Hepatocyte (in vitro differentiated cells): ENCODE measurements at regions not wholly inside any gene's neighbourhood (a gene's known extent, or its start where the extent isn't known, plus 50 kb on each side); places are given as distances from the start of the nearest gene placed in this dataset.

Source experiments
- DNase-seq: peaks from one replicate; pipeline ENCODE4 v3.0.0-alpha.2; 2016; ENCODE audit warnings: low spot score
- H2AFZ ChIP-seq: fragments of 200-600 bp; sonication (generic); 2 replicates; pipeline ENCODE4 v1.6.0; 2016; ENCODE audit warnings: antibody characterized with exemption, mild to moderate bottlenecking
- H3K27ac ChIP-seq: fragments of 200-600 bp; sonication (generic); 2 replicates; pipeline ENCODE4 v1.5.1; 2016; ENCODE audit warnings: mild to moderate bottlenecking
- H3K27me3 ChIP-seq: fragments of 200-600 bp; sonication (generic); 2 replicates; pipeline ENCODE4 v1.6.1; 2016
- H3K36me3 ChIP-seq: fragments of 200-600 bp; sonication (generic); replicated peaks from 2 replicates; pipeline ENCODE4 v1.5.1; 2016; ENCODE audit warnings: low read depth; ENCODE audit not compliant: insufficient read depth
- H3K4me1 ChIP-seq: fragments of 200-600 bp; sonication (generic); 2 replicates; pipeline ENCODE4 v1.5.1; 2016; ENCODE audit warnings: mild to moderate bottlenecking, moderate library complexity; ENCODE audit not compliant: insufficient read depth
- H3K4me2 ChIP-seq: fragments of 200-600 bp; sonication (generic); 2 replicates; pipeline ENCODE4 v1.6.0; 2016
- H3K4me3 ChIP-seq: fragments of 200-600 bp; sonication (generic); 2 replicates; pipeline ENCODE4 v1.5.1; 2016; ENCODE audit warnings: mild to moderate bottlenecking
- H3K79me2 ChIP-seq: fragments of 200-600 bp; sonication (generic); 2 replicates; pipeline ENCODE4 v1.6.0; 2017; ENCODE audit warnings: mild to moderate bottlenecking
- H3K9me2 ChIP-seq: fragments of 200-600 bp; sonication (generic); replicated peaks from 2 replicates; pipeline ENCODE4 v1.6.0; 2017; ENCODE audit warnings: mild to moderate bottlenecking; ENCODE audit not compliant: insufficient read depth
- H3K9me3 ChIP-seq: fragments of 200-600 bp; sonication (generic); 2 replicates; pipeline ENCODE4 v1.5.1; 2016; ENCODE audit warnings: low read depth, mild to moderate bottlenecking
- H4K20me1 ChIP-seq: fragments of 200-600 bp; sonication (generic); 2 replicates; pipeline ENCODE4 v1.6.0; 2016; ENCODE audit warnings: mild to moderate bottlenecking; ENCODE audit not compliant: insufficient read depth, poor library complexity, severe bottlenecking
- EZH2 ChIP-seq: fragments of 200-600 bp; sonication (generic); IDR thresholded peaks from 2 replicates; pipeline ENCODE4 v1.6.1; 2016; ENCODE audit warnings: antibody characterized with exemption, mild to moderate bottlenecking, borderline replicate concordance
- EZH2phosphoT487 ChIP-seq: fragments of 200-600 bp; sonication (generic); IDR thresholded peaks from one replicate; pipeline ENCODE4 v1.6.1; 2018; ENCODE audit warnings: antibody characterized with exemption, mild to moderate bottlenecking, low read depth, moderate library complexity; ENCODE audit not compliant: unreplicated experiment, severe bottlenecking
- WGBS: methylation state at CpG from one replicate; pipeline ENCODE4 v1.1.6; 2016; ENCODE audit warnings: low lambda C conversion rate; ENCODE audit errors: missing lambda C conversion rate; 5-methylcytosine and 5-hydroxymethylcytosine counted together
- TF ChIP-seq, protein P1 (sequence below): fragments of 200-600 bp; sonication (generic); IDR thresholded peaks from 2 replicates; pipeline ENCODE4 v1.5.1; 2016; ENCODE audit warnings: antibody characterized with exemption, mild to moderate bottlenecking; ENCODE audit not compliant: poor library complexity

DNA sequence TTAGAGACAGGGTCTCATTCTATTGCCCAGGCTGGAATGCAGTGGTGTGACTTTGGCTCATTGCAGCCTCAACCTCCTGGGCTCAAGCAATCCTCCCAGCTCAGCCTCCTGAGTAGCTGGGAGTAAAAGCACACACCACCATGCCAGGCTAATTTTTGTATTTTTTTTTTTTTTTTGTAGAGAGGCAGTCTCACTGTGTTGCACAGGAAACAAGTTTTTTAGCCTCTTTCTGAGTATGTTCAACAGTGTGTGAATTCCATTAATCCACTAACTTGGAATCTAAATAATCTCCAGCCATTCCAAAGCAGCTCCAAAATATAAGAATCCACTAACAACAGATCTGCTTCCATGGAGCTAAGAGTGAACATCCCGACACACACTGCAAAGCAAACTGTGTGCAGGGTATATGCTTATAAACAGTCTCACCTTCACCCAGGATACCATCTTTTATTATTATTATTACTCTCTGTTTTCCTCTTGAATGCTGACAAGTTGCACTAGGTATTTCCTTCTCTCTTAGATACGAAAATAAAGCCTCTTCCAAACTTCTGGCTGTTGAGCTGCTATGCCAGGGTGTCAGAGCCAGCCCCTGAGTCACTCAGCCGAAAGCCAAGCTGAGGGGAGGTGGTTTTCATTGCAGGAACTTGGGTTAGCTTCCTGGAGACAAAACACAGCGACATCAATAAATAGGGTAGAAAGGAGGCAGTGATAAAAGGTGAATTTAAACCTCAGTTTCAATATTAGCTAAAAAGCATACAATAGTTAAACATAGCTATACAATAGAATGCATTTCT is 264.9 kb downstream of the HIVEP2 start:
- WGBS, result 78% methylated on average over 4 of the region's 4 CpGs
- Histone ChIP-seq H3K4me2 (no peak overlapping the region), H3K27me3 (no peaks in the 10 kb centered on the region), H3K36me3 (no peaks in the 10 kb centered on the region), H3K4me3 (no peak overlapping the region), H3K9me3 (no peaks in the 10 kb centered on the region), H4K20me1 (no peaks in the 10 kb centered on the region), H3K9me2 (no peaks in the 10 kb centered on the region), H3K79me2 (no peaks in the 10 kb centered on the region), H3K4me1 (no peaks in the 10 kb centered on the region), H3K27ac (no peak overlapping the region), H2AFZ (no peak overlapping the region)
- TF ChIP-seq, protein P1, sequence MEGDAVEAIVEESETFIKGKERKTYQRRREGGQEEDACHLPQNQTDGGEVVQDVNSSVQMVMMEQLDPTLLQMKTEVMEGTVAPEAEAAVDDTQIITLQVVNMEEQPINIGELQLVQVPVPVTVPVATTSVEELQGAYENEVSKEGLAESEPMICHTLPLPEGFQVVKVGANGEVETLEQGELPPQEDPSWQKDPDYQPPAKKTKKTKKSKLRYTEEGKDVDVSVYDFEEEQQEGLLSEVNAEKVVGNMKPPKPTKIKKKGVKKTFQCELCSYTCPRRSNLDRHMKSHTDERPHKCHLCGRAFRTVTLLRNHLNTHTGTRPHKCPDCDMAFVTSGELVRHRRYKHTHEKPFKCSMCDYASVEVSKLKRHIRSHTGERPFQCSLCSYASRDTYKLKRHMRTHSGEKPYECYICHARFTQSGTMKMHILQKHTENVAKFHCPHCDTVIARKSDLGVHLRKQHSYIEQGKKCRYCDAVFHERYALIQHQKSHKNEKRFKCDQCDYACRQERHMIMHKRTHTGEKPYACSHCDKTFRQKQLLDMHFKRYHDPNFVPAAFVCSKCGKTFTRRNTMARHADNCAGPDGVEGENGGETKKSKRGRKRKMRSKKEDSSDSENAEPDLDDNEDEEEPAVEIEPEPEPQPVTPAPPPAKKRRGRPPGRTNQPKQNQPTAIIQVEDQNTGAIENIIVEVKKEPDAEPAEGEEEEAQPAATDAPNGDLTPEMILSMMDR, result no peak
- TF ChIP-seq EZH2 (no peak), EZH2phosphoT487 (no peak)
- no peak for DNase-seq

DNA sequence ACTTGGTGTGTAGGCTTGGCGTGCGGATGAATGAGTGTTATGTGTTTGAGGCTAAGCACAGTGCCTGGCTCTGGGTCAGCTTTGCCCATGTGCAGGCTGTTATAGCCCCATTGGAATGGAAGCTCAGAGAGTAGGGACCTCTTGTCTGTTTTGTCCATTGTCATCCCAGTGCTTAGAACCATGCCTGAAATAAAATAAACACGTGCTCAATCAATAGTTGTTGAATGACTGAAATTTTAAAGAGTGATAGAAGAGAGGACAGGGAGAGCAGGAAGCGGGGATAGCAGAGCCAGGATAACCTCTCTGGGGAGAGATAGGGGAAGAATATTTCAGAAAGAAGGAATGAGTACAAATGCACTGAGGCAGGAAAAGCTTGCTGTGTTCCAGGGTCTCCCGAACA is 263.9 kb downstream of the HIVEP2 start:
- Histone ChIP-seq H2AFZ (no peak overlapping the region), H3K27me3 (no peaks in the 10 kb centered on the region), H3K4me1 (no peaks in the 10 kb centered on the region), H3K4me2 (no peak overlapping the region), H3K36me3 (no peaks in the 10 kb centered on the region), H3K9me3 (no peaks in the 10 kb centered on the region), H4K20me1 (no peaks in the 10 kb centered on the region), H3K9me2 (no peaks in the 10 kb centered on the region), H3K27ac (no peak overlapping the region), H3K4me3 (no peak overlapping the region), H3K79me2 (no peaks in the 10 kb centered on the region)
- TF ChIP-seq EZH2phosphoT487 (no peak), EZH2 (no peak)
- TF ChIP-seq, protein P1, result no peak
- DNase-seq, result no peak
- WGBS, result 94% methylated on average over 5 of the region's 5 CpGs

DNA sequence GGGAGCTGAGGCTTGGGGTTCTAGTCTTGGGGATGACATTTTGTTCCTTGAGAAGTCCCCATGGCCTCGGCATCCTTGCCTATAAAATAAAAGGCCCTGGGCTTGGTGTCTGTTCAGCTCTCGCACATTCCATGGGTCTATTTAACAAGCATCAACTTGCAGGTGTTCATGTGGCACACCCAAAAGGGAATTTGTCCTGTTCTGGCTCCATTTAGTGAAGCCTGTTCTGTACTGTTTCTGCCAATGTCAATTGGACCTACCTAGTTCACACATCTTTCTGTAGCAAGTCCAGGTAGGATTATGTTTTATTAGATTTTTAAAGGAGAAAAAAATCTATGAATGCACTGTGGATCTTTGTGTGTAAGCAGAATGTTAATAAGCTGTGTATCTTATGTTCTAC is 262.0 kb downstream of the HIVEP2 start:
- Histone ChIP-seq H3K9me2 (no peaks in the 10 kb centered on the region), H3K4me3 (no peak overlapping the region), H2AFZ (no peak overlapping the region), H3K27me3 (no peaks in the 10 kb centered on the region), H3K27ac (no peak overlapping the region), H3K36me3 (no peaks in the 10 kb centered on the region), H3K79me2 (no peaks in the 10 kb centered on the region), H4K20me1 (no peaks in the 10 kb centered on the region), H3K4me1 (no peaks in the 10 kb centered on the region), H3K4me2 (no peak overlapping the region), H3K9me3 (no peaks in the 10 kb centered on the region)
- DNase-seq, result no peak
- TF ChIP-seq EZH2phosphoT487 (no peak), EZH2 (no peak)
- TF ChIP-seq, protein P1, result no peak
- 76% methylated on average over 2 of the region's 2 CpGs for WGBS
